Ovary (tissue), 3 donors: ENCODE measurements at regions not wholly inside any gene's neighbourhood (a gene's known extent, or its start where the extent isn't known, plus 50 kb on each side); places are given as distances from the start of the nearest gene placed in this dataset.

Experiments
- EP300 ChIP-seq: sonication (generic); formaldehyde crosslinking; IDR thresholded peaks from one replicate; pipeline ENCODE4 v1.6.1; 2017; ENCODE audit warnings: antibody characterized with exemption
- TF ChIP-seq, protein P1 (sequence below), 3 donors: fragments of 450-650 bp in 2 of 3; fragments of 200-600 bp in 1 of 3; IDR thresholded peaks; one replicate each; pipeline versions ENCODE4 v1.5.1 to v1.8.0; 2016 to 2022; ENCODE audit warnings: antibody characterized with exemption in 3 of 3, mild to moderate bottlenecking in 1 of 3
- donor health status: DM: no; HTN: no; CAD: no.

DNA sequence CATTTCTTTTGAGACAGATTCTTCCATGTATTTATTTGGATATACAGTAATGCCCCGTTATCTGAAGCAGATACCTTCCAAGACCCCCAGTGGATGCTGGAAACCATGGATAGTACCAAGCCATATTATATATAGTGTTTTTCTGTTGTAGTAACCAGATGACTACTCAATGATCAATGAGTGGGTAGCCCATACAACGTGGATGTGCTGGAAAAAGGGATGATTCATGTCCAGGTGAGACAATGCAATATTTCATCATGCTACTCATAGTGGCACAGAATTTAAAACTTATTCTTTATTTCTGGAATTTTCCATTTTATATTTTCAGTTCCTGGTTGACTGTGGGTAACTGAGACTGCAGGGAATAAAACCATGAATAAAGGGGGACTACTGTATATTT lies 427.5 kb downstream of the METTL15 start:
- TF ChIP-seq, protein P1, sequence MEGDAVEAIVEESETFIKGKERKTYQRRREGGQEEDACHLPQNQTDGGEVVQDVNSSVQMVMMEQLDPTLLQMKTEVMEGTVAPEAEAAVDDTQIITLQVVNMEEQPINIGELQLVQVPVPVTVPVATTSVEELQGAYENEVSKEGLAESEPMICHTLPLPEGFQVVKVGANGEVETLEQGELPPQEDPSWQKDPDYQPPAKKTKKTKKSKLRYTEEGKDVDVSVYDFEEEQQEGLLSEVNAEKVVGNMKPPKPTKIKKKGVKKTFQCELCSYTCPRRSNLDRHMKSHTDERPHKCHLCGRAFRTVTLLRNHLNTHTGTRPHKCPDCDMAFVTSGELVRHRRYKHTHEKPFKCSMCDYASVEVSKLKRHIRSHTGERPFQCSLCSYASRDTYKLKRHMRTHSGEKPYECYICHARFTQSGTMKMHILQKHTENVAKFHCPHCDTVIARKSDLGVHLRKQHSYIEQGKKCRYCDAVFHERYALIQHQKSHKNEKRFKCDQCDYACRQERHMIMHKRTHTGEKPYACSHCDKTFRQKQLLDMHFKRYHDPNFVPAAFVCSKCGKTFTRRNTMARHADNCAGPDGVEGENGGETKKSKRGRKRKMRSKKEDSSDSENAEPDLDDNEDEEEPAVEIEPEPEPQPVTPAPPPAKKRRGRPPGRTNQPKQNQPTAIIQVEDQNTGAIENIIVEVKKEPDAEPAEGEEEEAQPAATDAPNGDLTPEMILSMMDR (IDR thresholded peaks at IDR 0.05), result no peak
- TF ChIP-seq EP300, result no peak
